SJSA1 (cell line): ENCODE measurements at regions not wholly inside any gene's neighbourhood (a gene's known extent, or its start where the extent isn't known, plus 50 kb on each side); places are given as distances from the start of the nearest gene placed in this dataset.
"Not testable (repeated sequence)": the region's sequence is repeated elsewhere in the genome, so short reads cannot be mapped to it uniquely, and the experiment has no call there.

Source experiments
- DNase-seq, 2 experiments: peaks; one replicate each; pipeline ENCODE4 v3.0.0-alpha.2; 2015 to 2020; ENCODE audit warnings: low spot score in 2 of 2, low read depth in 1 of 2
- H3K27ac ChIP-seq: fragments of 250-450 bp; sonication (Bioruptor Pico); 2 replicates; pipeline ENCODE4 v1.5.1; 2020; ENCODE audit warnings: mild to moderate bottlenecking, moderate library complexity
- H3K27me3 ChIP-seq: fragments of 250-450 bp; sonication (Bioruptor Pico); replicated peaks from 2 replicates; pipeline ENCODE4 v1.5.1; 2020; ENCODE audit warnings: mild to moderate bottlenecking, moderate library complexity
- H3K36me3 ChIP-seq: fragments of 250-450 bp; sonication (Bioruptor Pico); 2 replicates; pipeline ENCODE4 v1.5.1; 2020; ENCODE audit warnings: mild to moderate bottlenecking
- H3K4me1 ChIP-seq: fragments of 250-450 bp; sonication (Bioruptor Pico); replicated peaks from 2 replicates; pipeline ENCODE4 v1.6.1; 2021; ENCODE audit warnings: mild to moderate bottlenecking
- H3K4me3 ChIP-seq: fragments of 250-450 bp; sonication (Bioruptor Pico); 2 replicates; pipeline ENCODE4 v1.5.1; 2020; ENCODE audit warnings: mild to moderate bottlenecking
- H3K9me3 ChIP-seq: fragments of 250-450 bp; sonication (Bioruptor Pico); replicated peaks from 2 replicates; pipeline ENCODE4 v1.5.1; 2020; ENCODE audit warnings: mild to moderate bottlenecking

DNA sequence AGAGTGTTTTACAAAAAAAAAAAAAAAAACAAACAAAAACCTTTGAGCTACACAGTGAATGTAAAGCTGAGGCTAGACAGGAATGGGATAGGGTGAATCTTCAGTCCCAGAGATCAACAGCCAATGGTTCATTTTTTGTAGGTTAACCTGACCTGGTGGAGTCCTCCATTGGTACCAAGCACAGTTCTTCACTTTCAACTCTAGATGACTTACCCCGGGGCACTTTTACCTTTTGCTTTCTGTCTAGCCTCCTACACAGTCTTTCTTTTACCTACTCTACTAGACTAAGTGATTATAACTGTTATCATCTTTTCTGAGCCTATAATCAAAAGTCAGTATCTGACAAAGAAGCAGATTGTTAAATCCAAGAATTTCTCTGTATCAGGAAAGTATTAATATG is 50.9 kb downstream of the ANXA2R start:
- no peak for DNase-seq
- H3K4me1 ChIP-seq, result peaks cover 24% of the 10 kb centered on the region

DNA sequence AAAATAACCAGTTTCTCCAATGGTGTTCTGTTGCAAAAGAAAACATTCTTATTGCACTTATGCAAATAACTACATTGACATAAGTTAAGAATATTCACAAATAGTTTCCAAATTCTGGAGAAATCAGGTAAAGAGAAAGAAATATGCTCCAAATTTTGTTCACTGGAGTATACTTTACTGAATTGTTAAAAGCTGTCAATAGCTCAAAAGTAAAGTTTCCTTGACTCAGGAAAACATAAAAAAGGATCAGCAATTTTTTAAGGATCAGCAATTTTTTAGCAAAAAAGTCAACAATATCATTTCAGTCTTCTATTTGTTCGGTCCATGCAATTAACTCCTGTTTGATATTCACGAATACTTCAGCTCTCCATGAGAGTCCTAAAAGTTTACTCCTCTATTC is 51.6 kb downstream of the ANXA2R start:
- no peaks in the 10 kb centered on the region for H3K36me3 ChIP-seq
- DNase-seq, result no peak
- H3K4me3 ChIP-seq, result no peak overlapping the region
- H3K4me1 ChIP-seq, result peaks cover 20% of the 10 kb centered on the region
- no peaks in the 10 kb centered on the region for H3K27me3 ChIP-seq
- H3K9me3 ChIP-seq, result no peaks in the 10 kb centered on the region
- no peak overlapping the region for H3K27ac ChIP-seq

More for the DNA sequence above, 50.9 kb downstream of the ANXA2R start:
- H3K36me3 ChIP-seq, result no peaks in the 10 kb centered on the region
- H3K4me3 ChIP-seq, result no peak overlapping the region
- no peaks in the 10 kb centered on the region for H3K9me3 ChIP-seq
- no peaks in the 10 kb centered on the region for H3K27me3 ChIP-seq
- no peak overlapping the region for H3K27ac ChIP-seq

DNA sequence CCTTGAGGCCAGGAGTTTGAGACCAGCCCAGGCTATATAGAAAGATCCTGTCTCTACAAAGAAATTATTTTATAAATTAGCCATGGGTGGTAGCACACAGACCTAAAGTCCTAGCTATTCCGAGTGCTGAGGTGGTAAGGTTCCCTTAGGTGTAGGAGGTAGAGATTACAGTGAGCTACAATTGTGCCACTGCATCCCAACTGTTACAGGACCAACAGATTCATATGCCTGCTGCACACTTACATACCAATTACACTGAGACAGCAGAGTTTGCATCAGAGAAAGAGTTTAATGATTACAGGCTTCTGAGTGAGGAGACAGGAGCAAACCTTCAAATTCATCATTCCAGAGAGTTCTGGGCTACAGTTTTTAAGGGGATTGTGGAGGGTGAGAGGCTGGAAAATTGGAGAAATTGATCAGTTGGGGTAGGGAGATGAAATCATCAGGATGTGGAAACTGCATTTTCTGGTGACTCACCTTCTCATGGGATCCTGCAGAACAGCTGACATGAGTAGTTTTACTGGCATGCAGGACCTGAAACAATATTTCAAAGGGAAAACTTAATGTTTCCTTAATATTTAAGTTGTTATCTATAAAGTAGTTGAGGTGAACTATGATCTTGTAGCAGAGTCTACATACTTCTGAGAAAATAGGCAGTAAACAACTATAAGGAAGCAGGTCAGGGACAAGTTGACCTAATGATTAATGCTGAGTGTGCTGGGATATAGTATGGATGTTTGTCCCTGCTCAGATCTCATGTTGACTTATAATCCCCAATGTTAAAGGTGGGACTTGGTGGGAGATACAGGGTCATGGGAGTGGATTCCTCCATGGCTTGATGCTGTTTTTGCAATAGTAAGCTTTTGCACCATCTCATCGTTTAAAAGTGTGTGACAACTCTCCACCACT is 54.7 kb downstream of the ANXA2R start:
- Histone ChIP-seq H3K4me3 (no peak overlapping the region), H3K27me3 (no peaks in the 10 kb centered on the region)
- peak in 1 of 2 experiments; percentile 37 for DNase-seq

DNA sequence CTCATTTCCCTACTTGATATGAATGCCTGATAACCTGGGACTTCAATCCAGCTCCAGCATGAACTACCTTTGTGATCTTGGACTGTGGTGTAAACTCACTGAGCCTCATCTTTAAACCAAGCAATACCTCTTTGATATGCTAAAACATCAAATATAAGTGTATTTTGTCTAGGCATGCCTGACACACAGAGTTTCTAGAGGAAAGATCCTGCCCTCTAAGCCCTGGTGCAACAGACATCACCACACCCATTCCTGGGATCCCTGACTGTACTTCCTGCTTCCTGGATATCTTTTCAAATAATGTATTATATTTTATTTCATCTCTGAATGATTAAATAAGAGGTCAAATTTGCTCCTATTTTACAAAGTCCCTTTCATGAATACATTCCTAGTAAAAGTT is 55.8 kb downstream of the ANXA2R start:
- no peak for DNase-seq
- Histone ChIP-seq H3K4me1 (peaks cover 26% of the 10 kb centered on the region), H3K4me3 (no peak overlapping the region), H3K27ac (no peak overlapping the region), H3K27me3 (no peaks in the 10 kb centered on the region), H3K36me3 (no peaks in the 10 kb centered on the region), H3K9me3 (no peaks in the 10 kb centered on the region)

More for the DNA sequence above, 54.7 kb downstream of the ANXA2R start:
- Histone ChIP-seq H3K4me1 (peaks cover 26% of the 10 kb centered on the region), H3K27ac (peak overlapping the region; percentile 20; the same call in 1 of the 2 replicates), H3K9me3 (no peaks in the 10 kb centered on the region), H3K36me3 (no peaks in the 10 kb centered on the region)

DNA sequence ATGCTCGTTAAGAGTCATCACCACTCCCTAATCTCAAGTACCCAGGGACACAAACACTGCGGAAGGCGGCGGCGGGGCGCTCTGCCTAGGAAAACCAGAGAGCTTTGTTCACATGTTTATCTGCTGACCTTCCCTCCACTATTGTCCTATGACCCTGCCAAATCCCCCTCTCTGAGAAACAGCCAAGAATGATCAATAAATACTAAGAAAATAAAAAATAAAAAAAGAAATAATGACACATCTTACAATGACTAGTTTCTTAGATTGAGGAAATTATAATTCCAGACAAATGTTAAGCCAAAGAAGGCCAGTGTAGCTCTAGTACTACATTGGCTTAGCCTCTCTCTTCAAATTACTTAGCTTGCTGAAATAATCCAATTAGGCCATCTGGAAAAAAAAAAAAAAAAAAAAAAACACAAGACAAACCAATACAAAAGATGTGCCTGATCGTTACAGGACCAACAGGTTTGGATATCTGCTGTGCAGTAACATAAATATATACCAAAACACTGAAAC is 58.0 kb downstream of the ANXA2R start:
- H3K4me3 ChIP-seq, result no peak overlapping the region
- H3K27ac ChIP-seq, result peak overlapping the region; percentile 21; the same call in 1 of the 2 replicates
- no peaks in the 10 kb centered on the region for H3K27me3 ChIP-seq
- H3K36me3 ChIP-seq, result no peaks in the 10 kb centered on the region
- H3K9me3 ChIP-seq, result no peaks in the 10 kb centered on the region
- H3K4me1 ChIP-seq, result peaks cover 26% of the 10 kb centered on the region
- peak; percentile 30 to 57 for DNase-seq

DNA sequence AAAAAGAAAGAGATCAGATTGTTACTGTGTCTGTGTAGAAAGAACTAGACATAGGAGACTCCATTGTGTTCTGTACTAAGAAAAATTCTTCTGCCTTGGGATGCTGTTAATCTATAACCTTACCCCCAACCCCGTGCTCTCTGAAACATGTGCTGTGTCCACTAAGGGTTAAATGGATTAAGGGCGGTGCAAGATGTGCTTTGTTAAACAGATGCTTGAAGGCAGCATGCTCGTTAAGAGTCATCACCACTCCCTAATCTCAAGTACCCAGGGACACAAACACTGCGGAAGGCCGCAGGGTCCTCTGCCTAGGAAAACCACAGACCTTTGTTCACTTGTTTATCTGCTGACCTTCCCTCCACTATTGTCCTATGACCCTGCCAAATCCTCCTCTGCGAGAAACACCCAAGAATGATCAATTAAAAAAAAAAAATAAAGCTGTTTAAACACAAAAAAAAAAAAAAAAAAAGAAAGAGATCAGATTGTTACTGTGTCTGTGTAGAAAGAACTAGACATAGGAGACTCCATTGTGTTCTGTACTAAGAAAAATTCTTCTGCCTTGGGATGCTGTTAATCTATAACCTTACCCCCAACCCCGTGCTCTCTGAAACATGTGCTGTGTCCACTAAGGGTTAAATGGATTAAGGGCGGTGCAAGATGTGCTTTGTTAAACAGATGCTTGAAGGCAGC is 58.6 kb downstream of the ANXA2R start:
- not testable (repeated sequence) for DNase-seq, H3K36me3 ChIP-seq, H3K4me3 ChIP-seq, H3K27ac ChIP-seq, H3K27me3 ChIP-seq, H3K9me3 ChIP-seq
- H3K4me1 ChIP-seq, result peaks cover 26% of the 10 kb centered on the region

DNA sequence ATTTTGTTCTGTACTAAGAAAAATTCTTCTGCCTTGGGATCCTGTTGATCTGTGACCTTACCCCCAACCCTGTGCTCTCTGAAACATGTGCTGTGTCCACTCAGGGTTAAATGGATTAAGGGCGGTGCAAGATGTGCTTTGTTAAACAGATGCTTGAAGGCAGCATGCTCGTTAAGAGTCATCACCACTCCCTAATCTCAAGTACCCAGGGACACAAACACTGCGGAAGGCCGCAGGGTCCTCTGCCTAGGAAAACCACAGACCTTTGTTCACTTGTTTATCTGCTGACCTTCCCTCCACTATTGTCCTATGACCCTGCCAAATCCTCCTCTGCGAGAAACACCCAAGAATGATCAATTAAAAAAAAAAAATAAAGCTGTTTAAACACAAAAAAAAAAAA is 59.1 kb downstream of the ANXA2R start:
- peaks cover 24% of the 10 kb centered on the region for H3K4me1 ChIP-seq
- not testable (repeated sequence) for H3K36me3 ChIP-seq, H3K27me3 ChIP-seq, H3K27ac ChIP-seq, DNase-seq, H3K4me3 ChIP-seq, H3K9me3 ChIP-seq

DNA sequence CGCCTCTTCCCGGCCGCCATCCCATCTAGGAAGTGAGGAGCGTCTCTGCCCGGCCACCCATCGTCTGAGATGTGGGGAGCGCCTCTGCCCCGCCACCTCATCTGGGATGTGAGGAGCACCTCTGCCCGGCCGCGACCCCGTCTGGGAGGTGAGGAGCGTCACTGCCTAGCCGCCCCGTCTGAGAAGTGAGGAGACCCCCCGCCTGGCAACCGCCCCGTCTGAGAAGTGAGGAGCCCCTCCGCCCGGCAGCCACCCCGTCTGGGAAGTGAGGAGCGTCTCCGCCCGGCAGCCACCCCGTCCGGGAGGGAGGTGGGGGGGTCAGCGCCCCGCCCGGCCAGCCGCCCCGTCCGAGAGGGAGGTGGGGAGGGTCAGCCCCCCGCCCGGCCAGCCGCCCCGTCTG is 59.7 kb downstream of the ANXA2R start:
- not testable (repeated sequence) for H3K27me3 ChIP-seq, H3K9me3 ChIP-seq, DNase-seq, H3K27ac ChIP-seq, H3K36me3 ChIP-seq, H3K4me3 ChIP-seq
- H3K4me1 ChIP-seq, result peaks cover 18% of the 10 kb centered on the region

DNA sequence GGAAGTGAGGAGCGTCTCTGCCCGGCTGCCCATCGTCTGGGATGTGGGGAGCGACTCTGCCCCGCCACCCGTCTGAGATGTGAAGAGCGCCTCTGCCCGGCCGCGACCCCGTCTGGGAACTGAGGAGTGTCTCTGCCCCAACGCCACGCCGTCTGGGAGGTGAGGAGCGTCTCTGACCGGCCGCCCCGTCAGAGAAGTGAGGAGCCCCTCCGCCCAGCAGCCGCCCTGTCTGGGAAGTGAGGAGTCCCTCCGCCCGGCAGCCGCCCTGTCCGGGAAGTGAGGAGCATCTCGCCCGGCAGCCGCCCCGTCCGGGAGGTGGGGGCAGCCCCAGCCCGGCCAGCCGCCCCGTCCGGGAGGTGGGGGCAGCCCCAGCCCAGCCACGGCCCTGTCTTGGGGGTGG is 60.9 kb downstream of the ANXA2R start:
- not testable (repeated sequence) for H3K27ac ChIP-seq, DNase-seq, H3K4me1 ChIP-seq, H3K36me3 ChIP-seq, H3K27me3 ChIP-seq, H3K9me3 ChIP-seq, H3K4me3 ChIP-seq

DNA sequence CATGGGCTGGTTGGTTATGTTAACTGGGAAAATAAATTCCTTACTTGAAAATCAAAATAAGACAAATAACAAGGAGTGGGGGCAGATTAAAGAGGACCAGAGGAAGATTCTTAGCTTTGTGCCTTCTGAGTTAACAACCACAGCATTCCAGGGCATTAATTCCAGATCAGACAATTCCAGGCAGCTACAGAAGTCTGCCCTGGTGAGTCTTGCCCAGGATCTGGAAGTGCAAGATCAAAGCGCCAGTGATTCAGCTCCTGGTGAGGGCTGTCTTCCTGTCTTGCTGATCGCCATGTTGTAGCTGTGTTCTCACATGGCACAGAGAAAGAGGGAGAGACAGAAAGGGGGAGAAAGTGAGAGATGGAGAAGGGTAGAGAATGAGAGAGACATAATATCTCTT is 65.6 kb downstream of the ANXA2R start:
- H3K4me3 ChIP-seq, result no peak overlapping the region
- H3K27ac ChIP-seq, result no peak overlapping the region
- no peaks in the 10 kb centered on the region for H3K27me3 ChIP-seq
- no peaks in the 10 kb centered on the region for H3K4me1 ChIP-seq
- DNase-seq, result no peak
- H3K36me3 ChIP-seq, result no peaks in the 10 kb centered on the region
- no peaks in the 10 kb centered on the region for H3K9me3 ChIP-seq

DNA sequence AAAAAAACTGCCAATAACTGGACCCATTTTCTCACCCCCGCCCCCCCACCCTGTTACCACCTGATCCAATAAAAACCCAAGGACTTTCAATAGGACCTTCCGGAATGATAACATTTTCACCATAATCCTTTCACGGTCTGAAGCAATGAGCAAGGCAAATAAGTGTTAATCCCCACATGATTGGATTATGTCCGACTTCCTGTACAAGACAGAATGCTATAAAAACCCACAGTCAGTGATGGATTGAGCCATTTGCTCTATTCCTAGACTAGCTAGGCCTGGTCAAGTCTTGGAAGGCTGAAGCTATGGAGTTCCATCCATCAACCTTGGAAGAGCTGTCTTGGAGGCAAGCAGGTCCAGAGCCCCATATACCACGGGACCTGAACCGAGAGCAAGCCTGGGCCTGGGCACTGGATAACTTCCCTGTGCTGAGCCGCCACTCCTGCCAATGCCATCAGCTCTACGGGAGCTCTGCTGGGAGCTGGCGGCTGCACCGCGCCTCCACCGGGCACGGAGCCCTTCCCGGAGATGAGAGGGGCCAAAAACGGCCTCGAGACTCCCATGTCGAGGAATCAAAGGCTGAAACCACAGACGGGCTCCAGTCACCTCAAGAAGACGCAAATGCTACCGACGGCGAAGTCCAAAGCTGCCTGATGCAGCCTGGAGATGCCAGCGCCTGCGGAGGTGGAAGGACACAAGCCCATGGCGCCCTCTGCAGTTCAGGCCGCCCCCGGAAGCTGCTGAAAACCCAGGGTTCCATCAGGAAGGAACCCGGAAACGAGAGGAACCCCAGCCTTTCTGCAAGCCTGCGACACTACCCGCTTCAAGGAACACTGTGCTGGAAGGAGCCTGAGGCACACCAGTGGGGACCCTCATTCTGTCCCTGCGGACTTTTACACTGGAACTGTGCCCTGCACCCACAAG is 69.2 kb downstream of the ANXA2R start:
- H3K4me1 ChIP-seq, result no peaks in the 10 kb centered on the region
- H3K27ac ChIP-seq, result no peak overlapping the region
- H3K9me3 ChIP-seq, result no peaks in the 10 kb centered on the region
- no peak for DNase-seq
- no peaks in the 10 kb centered on the region for H3K27me3 ChIP-seq
- H3K4me3 ChIP-seq, result no peak overlapping the region
- no peaks in the 10 kb centered on the region for H3K36me3 ChIP-seq

DNA sequence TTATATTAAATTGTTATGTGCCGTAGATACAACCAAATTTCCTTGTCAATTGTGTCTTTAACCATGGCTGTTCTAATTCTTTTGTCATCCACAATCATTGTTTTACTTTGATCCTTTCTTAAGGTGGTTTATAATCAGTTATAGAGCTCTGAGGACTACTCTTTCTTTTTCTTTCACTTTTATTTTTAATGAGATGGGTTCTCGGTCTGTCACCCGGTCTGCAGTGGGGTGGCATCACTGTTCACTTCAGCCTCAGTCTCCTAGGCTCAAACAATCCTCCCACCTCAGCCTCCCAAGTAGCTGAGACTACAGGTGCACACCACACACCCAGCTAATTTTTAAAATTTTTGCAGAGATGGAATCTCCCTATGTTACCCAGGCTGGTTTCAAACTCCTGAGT is 74.2 kb downstream of the ANXA2R start:
- H3K4me3 ChIP-seq, result no peak overlapping the region
- H3K36me3 ChIP-seq, result no peaks in the 10 kb centered on the region
- no peak for DNase-seq
- no peak overlapping the region for H3K27ac ChIP-seq
- H3K4me1 ChIP-seq, result no peaks in the 10 kb centered on the region
- no peaks in the 10 kb centered on the region for H3K27me3 ChIP-seq
- no peaks in the 10 kb centered on the region for H3K9me3 ChIP-seq

DNA sequence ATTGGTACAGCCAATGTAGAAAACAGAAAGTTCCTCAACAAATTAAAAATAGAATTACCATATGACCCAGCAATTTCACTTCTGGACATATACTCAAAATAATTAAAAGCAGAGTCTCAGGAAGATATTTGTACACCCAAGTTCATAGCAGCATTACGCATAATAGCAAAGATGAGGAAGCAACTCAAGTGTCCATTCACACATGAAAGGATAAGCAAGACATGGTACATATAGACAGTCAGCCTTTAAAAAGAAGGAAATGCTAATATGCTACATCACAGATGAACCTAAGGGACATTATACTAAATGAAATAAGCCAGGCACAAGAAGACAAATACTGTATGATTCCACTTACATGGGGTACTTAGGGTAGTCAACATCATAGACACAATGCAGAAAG is 76.7 kb downstream of the ANXA2R start:
- no peaks in the 10 kb centered on the region for H3K36me3 ChIP-seq
- no peaks in the 10 kb centered on the region for H3K4me1 ChIP-seq
- no peak for DNase-seq
- H3K9me3 ChIP-seq, result no peaks in the 10 kb centered on the region
- H3K4me3 ChIP-seq, result no peak overlapping the region
- H3K27ac ChIP-seq, result no peak overlapping the region
- no peaks in the 10 kb centered on the region for H3K27me3 ChIP-seq
